Cardiac fibroblast (primary cell): ENCODE measurements at regions not wholly inside any gene's neighbourhood (a gene's known extent, or its start where the extent isn't known, plus 50 kb on each side); places are given as distances from the start of the nearest gene placed in this dataset.

Source experiments
- DNase-seq, 2 donors: peaks; one replicate each; pipeline versions ENCODE4 v3.0.0 to v3.0.0-alpha.2; 2010; ENCODE audit warnings: low read depth in 2 of 2
- H3K4me3 ChIP-seq, 2 donors: replicated peaks in 1 of 2; 1 replicate in 1 of 2; 2 replicates in 1 of 2; pipeline ENCODE4 v1.5.1; 2011; ENCODE audit warnings: low read depth in 2 of 2, low read length in 2 of 2, mild to moderate bottlenecking in 2 of 2, moderate library complexity in 1 of 2
- CTCF ChIP-seq: IDR thresholded peaks from one replicate; pipeline ENCODE4 v1.5.1; 2011; ENCODE audit warnings: low read depth, mild to moderate bottlenecking, low read length, inconsistent platforms

- no peak overlapping the region for H3K4me3 ChIP-seq
- TF ChIP-seq CTCF = no peak
- no peak for DNase-seq
Observed at GRCh38 chr22:27217154-27217553, 559.8 kb downstream of the MIAT start.

GRCh38 chr22:27218012-27218920, 560.9 kb downstream of the MIAT start:
- H3K4me3 ChIP-seq = no peak overlapping the region
- no peak for TF ChIP-seq CTCF
- no peak for DNase-seq

GRCh38 chr22:27219036-27219435, 561.6 kb downstream of the MIAT start:
- no peak for DNase-seq
- H3K4me3 ChIP-seq = no peak overlapping the region
- no peak for TF ChIP-seq CTCF

GRCh38 chr22:27220339-27220738, 563.0 kb downstream of the MIAT start:
- H3K4me3 ChIP-seq = no peak overlapping the region
- TF ChIP-seq CTCF = no peak
- peak; percentile 73 to 81 for DNase-seq

GRCh38 chr22:27222178-27222577, 564.8 kb downstream of the MIAT start:
- DNase-seq = no peak
- no peak for TF ChIP-seq CTCF
- no peak overlapping the region for H3K4me3 ChIP-seq

GRCh38 chr22:27223317-27224177, 566.2 kb downstream of the MIAT start:
- peak; percentile 95 to 96 for DNase-seq
- TF ChIP-seq CTCF = no peak

More at GRCh38 chr22:27223317-27224177, 566.2 kb downstream of the MIAT start:
- no peak overlapping the region for H3K4me3 ChIP-seq
